Suppressor macrophage treated with lipopolysaccharide for 1 hour (primary cell): ENCODE measurements at regions not wholly inside any gene's neighbourhood (a gene's known extent, or its start where the extent isn't known, plus 50 kb on each side); places are given as distances from the start of the nearest gene placed in this dataset.
"Not testable (repeated sequence)": the region's sequence is repeated elsewhere in the genome, so short reads cannot be mapped to it uniquely, and the experiment has no call there.

Experiments used
- DNase-seq, 3 donors: peaks; one replicate each; pipeline ENCODE4 v3.0.0-alpha.2; 2020 to 2022

- no peak for DNase-seq
Observed at GRCh38 chr1:189706594-189706993, 771.1 kb downstream of the BRINP3 start.

- DNase-seq, result no peak
Observed at GRCh38 chr1:189708674-189709073, 769.0 kb downstream of the BRINP3 start.

GRCh38 chr1:189718147-189718795, 759.4 kb downstream of the BRINP3 start:
- DNase-seq, result not testable (repeated sequence)

GRCh38 chr1:189726806-189727205, 750.9 kb downstream of the BRINP3 start:
- DNase-seq, result no peak

GRCh38 chr1:189751311-189751710, 726.4 kb downstream of the BRINP3 start:
- no peak for DNase-seq

- no peak for DNase-seq
Observed at GRCh38 chr1:189752461-189752995, 725.1 kb downstream of the BRINP3 start.

GRCh38 chr1:189755100-189755499, 722.6 kb downstream of the BRINP3 start:
- DNase-seq, result not testable (repeated sequence)

GRCh38 chr1:189764391-189765320, 713.0 kb downstream of the BRINP3 start:
- no peak for DNase-seq

- DNase-seq, result no peak
Observed at GRCh38 chr1:189769448-189769847, 708.2 kb downstream of the BRINP3 start.

- DNase-seq, result no peak
Observed at GRCh38 chr1:189774721-189775287, 702.9 kb downstream of the BRINP3 start.

GRCh38 chr1:189775343-189775742, 702.3 kb downstream of the BRINP3 start:
- DNase-seq, result no peak

- no peak for DNase-seq
Observed at GRCh38 chr1:189779034-189779433, 698.6 kb downstream of the BRINP3 start.

- DNase-seq, result no peak
Observed at GRCh38 chr1:189782295-189782694, 695.4 kb downstream of the BRINP3 start.

- DNase-seq, result no peak
Observed at GRCh38 chr1:189783456-189783855, 694.2 kb downstream of the BRINP3 start.

- no peak for DNase-seq
Observed at GRCh38 chr1:189786761-189787160, 690.9 kb downstream of the BRINP3 start.

GRCh38 chr1:189787201-189787600, 690.5 kb downstream of the BRINP3 start:
- no peak for DNase-seq

- no peak for DNase-seq
Observed at GRCh38 chr1:189790335-189790734, 687.3 kb downstream of the BRINP3 start.

- no peak for DNase-seq
Observed at GRCh38 chr1:189803364-189803763, 674.3 kb downstream of the BRINP3 start.

GRCh38 chr1:189804352-189804751, 673.3 kb downstream of the BRINP3 start:
- DNase-seq, result no peak

- DNase-seq, result no peak
Observed at GRCh38 chr1:189805735-189806134, 671.9 kb downstream of the BRINP3 start.

- not testable (repeated sequence) for DNase-seq
Observed at GRCh38 chr1:189810639-189811038, 667.0 kb downstream of the BRINP3 start.

GRCh38 chr1:189811960-189812359, 665.7 kb downstream of the BRINP3 start:
- no peak for DNase-seq

GRCh38 chr1:189816558-189816957, 661.1 kb downstream of the BRINP3 start:
- no peak for DNase-seq

GRCh38 chr1:189819751-189820150, 657.9 kb downstream of the BRINP3 start:
- no peak for DNase-seq
